HepG2 (cell line): ENCODE measurements at regions not wholly inside any gene's neighbourhood (a gene's known extent, or its start where the extent isn't known, plus 50 kb on each side); places are given as distances from the start of the nearest gene placed in this dataset.

Experiments
- ATAC-seq: fragments of 200-7000 bp; cut with Tn5 transposase; 3 replicates; pipeline ENCODE4 v1.9.1; 2020; ENCODE audit warnings: mild to moderate bottlenecking, moderate library complexity
- BruUV-seq: library from RNA; stranded (reverse); fragments of 400-500 nt; replicated peaks from 2 replicates; lab custom pipeline; 2021; lab: Mats Ljungman, UMichigan
- CTCF ChIA-PET: fragments of 300-600 bp; formaldehyde crosslinking; extraction: SDS; loops from one replicate; lab custom pipeline; 2021; ENCODE audit warnings: low total read pairs, inconsistent platforms, low intra/inter-chr PET ratio; lab: Yijun Ruan, JAX
- POLR2A ChIA-PET: fragments of 350-600 bp; sonication (Branson Sonifier 250); formaldehyde crosslinking; loops from one replicate; lab custom pipeline; 2020; ENCODE audit warnings: antibody characterized with exemption, inconsistent platforms; lab: Yijun Ruan, JAX
- DNase-seq: peaks from one replicate; pipeline ENCODE4 v3.0.0-alpha.2; 2015; ENCODE audit warnings: low spot score
- FAIRE-seq: peaks from 3 replicates; lab custom pipeline; 2011; peaks lifted over from hg19 to GRCh38; lab: Jason Lieb, UNC
- H2AFZ ChIP-seq: one replicate; pipeline ENCODE4 v1.6.1; 2011; ENCODE audit warnings: low read length, inconsistent platforms
- H3K27ac ChIP-seq: fragments of 300-600 bp; 3 replicates; pipeline ENCODE4 v1.8.0; 2011; ENCODE audit warnings: mixed run types, mild to moderate bottlenecking, mixed read lengths, low read length, inconsistent platforms; ENCODE audit not compliant: insufficient read depth; ENCODE audit errors: extremely low read length
- H3K27me3 ChIP-seq, 2 experiments: fragments of 200-600 bp in 1 of 2; 2 replicates in 1 of 2; 3 replicates in 1 of 2; pipeline versions ENCODE4 v1.6.0 to v1.8.0; 2011; ENCODE audit warnings: low read length in 2 of 2, mild to moderate bottlenecking in 2 of 2, moderate library complexity in 2 of 2, inconsistent platforms in 1 of 2; ENCODE audit not compliant: insufficient read depth in 2 of 2, control insufficient read depth in 1 of 2
- H3K36me3 ChIP-seq, 2 experiments: fragments of 200-600 bp in 1 of 2; replicated peaks in 1 of 2; 2 replicates in 1 of 2; 3 replicates in 1 of 2; pipeline versions ENCODE4 v1.5.1 to v1.8.0; 2011; ENCODE audit warnings: low read length in 2 of 2, inconsistent platforms in 1 of 2; ENCODE audit not compliant: insufficient read depth in 2 of 2, control insufficient read depth in 1 of 2
- H3K4me1 ChIP-seq: 2 replicates; pipeline ENCODE4 v1.5.1; 2012; ENCODE audit warnings: low read length, inconsistent platforms; ENCODE audit not compliant: insufficient read depth
- H3K4me2 ChIP-seq: 2 replicates; pipeline ENCODE4 v1.6.0; 2011; ENCODE audit warnings: low read depth, low read length, inconsistent platforms
- H3K4me3 ChIP-seq, 3 experiments: fragments of 200-600 bp in 1 of 3; sonication (generic), shearing (Covaris generic) in 1 of 3; replicated peaks in 1 of 3; 2 replicates each; pipeline ENCODE4 v1.5.1; 2011 to 2016; ENCODE audit warnings: low read length in 3 of 3, inconsistent platforms in 2 of 3, low read depth in 2 of 3, mild to moderate bottlenecking in 2 of 3, control low read depth in 1 of 3, mixed read lengths in 1 of 3; ENCODE audit not compliant: insufficient read depth in 1 of 3
- H3K79me2 ChIP-seq: one replicate; pipeline ENCODE4 v1.6.1; 2011; ENCODE audit warnings: low read length, inconsistent platforms; ENCODE audit not compliant: insufficient read depth
- H3K9ac ChIP-seq: 2 replicates; pipeline ENCODE4 v1.6.0; 2011; ENCODE audit warnings: mild to moderate bottlenecking, low read depth, low read length, inconsistent platforms; ENCODE audit not compliant: insufficient read depth
- H3K9me3 ChIP-seq: 2 replicates; pipeline ENCODE4 v1.5.1; 2012; ENCODE audit warnings: mild to moderate bottlenecking, low read length
- H4K20me1 ChIP-seq: 2 replicates; pipeline ENCODE4 v1.6.0; 2011; ENCODE audit warnings: inconsistent platforms, mild to moderate bottlenecking, low read length, moderate library complexity; ENCODE audit not compliant: insufficient read depth
- HOMEZ ChIP-seq: IDR thresholded peaks from 2 replicates; pipeline ENCODE4 v1.6.1; 2016; ENCODE audit warnings: low read depth
- MTA1 ChIP-seq: sonication (generic); formaldehyde crosslinking; IDR thresholded peaks from 2 replicates; pipeline ENCODE4 v1.4.0; 2020; ENCODE audit warnings: missing genetic modification reagents, mild to moderate bottlenecking, borderline replicate concordance
- NR2C2 ChIP-seq: sonication (generic); formaldehyde crosslinking; IDR thresholded peaks from 2 replicates; pipeline ENCODE4 v1.4.0; 2020; ENCODE audit warnings: missing genetic modification reagents, mild to moderate bottlenecking, moderate library complexity, borderline replicate concordance
- PAF1 ChIP-seq: IDR thresholded peaks from 2 replicates; pipeline ENCODE4 v1.6.1; 2016; ENCODE audit warnings: missing genetic modification reagents, missing compliant biosample characterization
- POGZ ChIP-seq: sonication (generic); formaldehyde crosslinking; IDR thresholded peaks from 2 replicates; pipeline ENCODE4 v1.4.0; 2020; ENCODE audit warnings: mild to moderate bottlenecking, missing genetic modification reagents
- SATB2 ChIP-seq: sonication (generic); formaldehyde crosslinking; IDR thresholded peaks from 2 replicates; pipeline ENCODE4 v1.5.0; 2020; ENCODE audit warnings: missing genetic modification reagents
- SNAPC4 ChIP-seq: sonication (generic); formaldehyde crosslinking; IDR thresholded peaks from 2 replicates; pipeline ENCODE4 v1.4.0; 2020; ENCODE audit warnings: mild to moderate bottlenecking, missing genetic modification reagents
- ZFP91 ChIP-seq: sonication (generic); formaldehyde crosslinking; IDR thresholded peaks from 2 replicates; pipeline ENCODE4 v1.9.0; 2022; ENCODE audit warnings: missing genetic modification reagents, mild to moderate bottlenecking, borderline replicate concordance
- ZNF282 ChIP-seq: fragments of 450-650 bp; IDR thresholded peaks from 2 replicates; pipeline ENCODE4 v1.6.1; 2018; ENCODE audit not compliant: partially characterized antibody
- ZNF883 ChIP-seq: sonication (generic); formaldehyde crosslinking; IDR thresholded peaks from 2 replicates; pipeline ENCODE4 v1.5.1; 2020; ENCODE audit warnings: mild to moderate bottlenecking, missing genetic modification reagents; ENCODE audit errors: not compliant biosample characterization
- WGBS: methylation state at CpG from one replicate; pipeline ENCODE4 v1.1.6; 2017; ENCODE audit warnings: low lambda C conversion rate; 5-methylcytosine and 5-hydroxymethylcytosine counted together
- in situ Hi-C: cut with HindIII; loops from 2 replicates; pipeline ENCODE4 v1.10.0; 2017; ENCODE audit warnings: low pct_unique_long_range_greater_than_20kb; ENCODE audit not compliant: extremely low pct_ligation_motif_present
- intact Hi-C: fragments of 100-400 bp; cut with micrococcal nuclease; formaldehyde crosslinking; loops from one replicate; pipeline ENCODE4 v1.10.0; 2022; ENCODE audit not compliant: unreplicated experiment

GRCh38 chr12:43636725-43637463, 84.9 kb upstream of the ADAMTS20 start:
- no peak for DNase-seq
- CTCF ChIA-PET: no interaction called here
- FAIRE-seq: no peak
- TF ChIP-seq ZNF282 (no peak), MTA1 (CRISPR knock-in tag) (no peak), NR2C2 (no peak)
- TF ChIP-seq, all 625 proteins: peak for 0
- Histone ChIP-seq H3K27ac (no peak overlapping the region), H3K4me3 (no peak overlapping the region), H3K36me3 (no peaks in the 10 kb centered on the region), H3K9ac (no peak overlapping the region), H4K20me1 (no peaks in the 10 kb centered on the region), H3K4me1 (no peaks in the 10 kb centered on the region), H3K9me3 (no peaks in the 10 kb centered on the region), H3K27me3 (no peaks in the 10 kb centered on the region), H2AFZ (no peak overlapping the region), H3K79me2 (no peaks in the 10 kb centered on the region), H3K4me2 (no peak overlapping the region)
- POLR2A ChIA-PET: no interaction called here
- ATAC-seq: no peak
- WGBS: 0% methylated on average over 1 of the region's 1 CpG
- BruUV-seq: no TSS peak
- in situ Hi-C loops (no loop called here), intact Hi-C loops (no loop called here)

- FAIRE-seq: no peak
- H4K20me1 ChIP-seq: no peaks in the 10 kb centered on the region
- in situ Hi-C loops: no loop called here
- H3K79me2 ChIP-seq: no peaks in the 10 kb centered on the region
- BruUV-seq: no TSS peak
- H3K4me2 ChIP-seq: no peak overlapping the region
- H3K4me1 ChIP-seq: no peaks in the 10 kb centered on the region
- no peaks in the 10 kb centered on the region for H3K36me3 ChIP-seq
- no peak overlapping the region for H3K27ac ChIP-seq
- ATAC-seq: no peak
- intact Hi-C loops: no loop called here
- no peaks in the 10 kb centered on the region; a peak in 1 of 5 replicates for H3K27me3 ChIP-seq
- ChIA-PET CTCF (no interaction called here), POLR2A (no interaction called here)
- 0% methylated on average over 1 of the region's 2 CpGs for WGBS
- H3K9ac ChIP-seq: no peak overlapping the region
- H3K9me3 ChIP-seq: no peaks in the 10 kb centered on the region
- DNase-seq: no peak
- H2AFZ ChIP-seq: no peak overlapping the region
- H3K4me3 ChIP-seq: no peak overlapping the region
- TF ChIP-seq ZNF883 (CRISPR knock-in tag) (no peak), SATB2 (no peak), POGZ (CRISPR knock-in tag) (no peak), HOMEZ (CRISPR knock-in tag) (no peak), SNAPC4 (CRISPR knock-in tag) (no peak), ZFP91 (CRISPR knock-in tag) (no peak), PAF1 (CRISPR knock-in tag) (no peak)
Observed at GRCh38 chr12:43621262-43621661, 69.3 kb upstream of the ADAMTS20 start.
